ENCODE measurements at regions not wholly inside any gene's neighbourhood (a gene's known extent, or its start where the extent isn't known, plus 50 kb on each side); places are given as distances from the start of the nearest gene placed in this dataset.

DNA sequence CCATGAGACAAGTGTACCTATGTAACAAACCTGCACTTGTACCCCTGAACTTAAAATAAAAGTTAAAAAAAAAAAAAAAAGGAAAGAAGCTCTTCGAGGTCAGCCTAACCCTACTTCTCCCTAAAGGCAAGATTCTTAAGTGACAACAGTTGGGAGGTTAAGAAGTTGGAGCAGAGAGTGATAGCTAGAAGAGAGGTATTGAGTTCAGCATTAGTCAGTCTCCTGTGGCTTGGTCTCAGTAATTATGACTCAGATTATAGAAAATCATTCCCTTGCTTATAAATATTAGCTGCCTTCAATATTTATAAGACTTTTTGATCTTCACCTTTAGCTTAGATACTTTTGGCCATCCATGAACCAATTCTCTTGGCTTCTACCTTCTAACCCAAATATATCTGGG is 926.8 kb upstream of the SLC39A10 start:
- no peak for DNase-seq
- Histone ChIP-seq H4K20me1 (ENCODE audit: insufficient read depth) (no peaks in the 10 kb centered on the region), H3K27me3 (ENCODE audit: insufficient read depth) (no peaks in the 10 kb centered on the region), H3K4me2 (no peak overlapping the region), H3K9ac (no peak overlapping the region), H3K79me2 (ENCODE audit: insufficient read depth) (no peaks in the 10 kb centered on the region), H3F3A (replicated peaks; ENCODE audit: insufficient read depth) (no peaks in the 10 kb centered on the region), H3K27ac (ENCODE audit: low read depth in 2 of 2, low read length in 1 of 2) (no peak overlapping the region), H3K9me2 (no peaks in the 10 kb centered on the region), H3K36me3 (replicated peaks in 1 of 2; ENCODE audit: control insufficient read depth in 1 of 2, insufficient read depth in 2 of 2, low read length in 1 of 2) (no peaks in the 10 kb centered on the region), H3K4me3 (ENCODE audit: low read depth in 2 of 2, low read length in 1 of 2) (no peak overlapping the region), H3K4me1 (ENCODE audit: control insufficient read depth in 1 of 2, insufficient read depth in 2 of 2, low read depth in 1 of 2, low read length in 1 of 2) (no peaks in the 10 kb centered on the region; a peak in 1 of 4 replicates), H2AFZ (ENCODE audit: low read depth) (no peak overlapping the region), H3K9me3 (no peaks in the 10 kb centered on the region)
- CTCF ChIA-PET, result interaction anchor here (0.9 kb wide), 1 partner anchor 137 kb away, joined by 3 read pairs; no protein-coding TSS in a partner anchor
- POLR2A ChIA-PET, result no interaction called here
- no peak for TF ChIP-seq TEAD4 (IDR thresholded peaks at IDR 0.05; ENCODE audit: borderline replicate concordance, insufficient read depth)
- TF ChIP-seq RAD21 (IDR thresholded peaks at IDR 0.05; ENCODE audit: low read length), result no peak
- no peak for TF ChIP-seq RCOR1 (IDR thresholded peaks at IDR 0.05; ENCODE audit: low read length)
- TF ChIP-seq, protein P1, sequence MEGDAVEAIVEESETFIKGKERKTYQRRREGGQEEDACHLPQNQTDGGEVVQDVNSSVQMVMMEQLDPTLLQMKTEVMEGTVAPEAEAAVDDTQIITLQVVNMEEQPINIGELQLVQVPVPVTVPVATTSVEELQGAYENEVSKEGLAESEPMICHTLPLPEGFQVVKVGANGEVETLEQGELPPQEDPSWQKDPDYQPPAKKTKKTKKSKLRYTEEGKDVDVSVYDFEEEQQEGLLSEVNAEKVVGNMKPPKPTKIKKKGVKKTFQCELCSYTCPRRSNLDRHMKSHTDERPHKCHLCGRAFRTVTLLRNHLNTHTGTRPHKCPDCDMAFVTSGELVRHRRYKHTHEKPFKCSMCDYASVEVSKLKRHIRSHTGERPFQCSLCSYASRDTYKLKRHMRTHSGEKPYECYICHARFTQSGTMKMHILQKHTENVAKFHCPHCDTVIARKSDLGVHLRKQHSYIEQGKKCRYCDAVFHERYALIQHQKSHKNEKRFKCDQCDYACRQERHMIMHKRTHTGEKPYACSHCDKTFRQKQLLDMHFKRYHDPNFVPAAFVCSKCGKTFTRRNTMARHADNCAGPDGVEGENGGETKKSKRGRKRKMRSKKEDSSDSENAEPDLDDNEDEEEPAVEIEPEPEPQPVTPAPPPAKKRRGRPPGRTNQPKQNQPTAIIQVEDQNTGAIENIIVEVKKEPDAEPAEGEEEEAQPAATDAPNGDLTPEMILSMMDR (IDR thresholded peaks at IDR 0.05), result no peak
- no peak for TF ChIP-seq CHD2 (IDR thresholded peaks at IDR 0.05; ENCODE audit: low read length, partially characterized antibody)
- no peak for TF ChIP-seq GABPA (IDR thresholded peaks at IDR 0.05; ENCODE audit: low read depth)
- no peak for TF ChIP-seq NFIC (IDR thresholded peaks at IDR 0.05; ENCODE audit: borderline replicate concordance)
- TF ChIP-seq, protein P2, sequence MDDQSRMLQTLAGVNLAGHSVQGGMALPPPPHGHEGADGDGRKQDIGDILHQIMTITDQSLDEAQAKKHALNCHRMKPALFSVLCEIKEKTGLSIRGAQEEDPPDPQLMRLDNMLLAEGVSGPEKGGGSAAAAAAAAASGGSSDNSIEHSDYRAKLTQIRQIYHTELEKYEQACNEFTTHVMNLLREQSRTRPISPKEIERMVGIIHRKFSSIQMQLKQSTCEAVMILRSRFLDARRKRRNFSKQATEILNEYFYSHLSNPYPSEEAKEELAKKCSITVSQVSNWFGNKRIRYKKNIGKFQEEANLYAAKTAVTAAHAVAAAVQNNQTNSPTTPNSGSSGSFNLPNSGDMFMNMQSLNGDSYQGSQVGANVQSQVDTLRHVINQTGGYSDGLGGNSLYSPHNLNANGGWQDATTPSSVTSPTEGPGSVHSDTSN (IDR thresholded peaks at IDR 0.05), result no peak
- no peak for TF ChIP-seq FOXJ3 (CRISPR knock-in tag; IDR thresholded peaks at IDR 0.05)
- no peak for TF ChIP-seq NRF1 (IDR thresholded peaks at IDR 0.05; ENCODE audit: low read depth, low read length)
- no peak for TF ChIP-seq TCF12 (IDR thresholded peaks at IDR 0.05)
- 3% methylated on average over 1 of the region's 1 CpG for WGBS (ENCODE audit: low lambda C conversion rate)

DNA sequence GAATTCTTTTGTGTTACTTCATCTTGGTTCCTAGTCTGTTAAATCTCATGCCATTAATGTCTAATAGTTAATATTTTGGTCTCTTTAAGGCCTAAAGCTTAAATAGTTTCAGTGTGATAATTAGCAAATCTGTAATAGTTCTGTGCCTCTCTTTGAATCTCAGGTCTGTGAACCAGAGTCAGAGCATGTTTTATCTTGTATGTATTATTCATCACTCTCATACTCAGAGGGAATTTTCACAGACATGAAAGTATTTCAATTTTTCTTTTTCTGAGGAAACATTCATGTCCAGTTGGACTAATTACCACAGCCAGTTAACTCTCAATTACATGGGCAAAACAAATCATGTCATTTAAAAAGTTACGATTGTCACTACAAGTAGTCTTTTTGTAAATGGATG is 931.9 kb upstream of the SLC39A10 start:
- Histone ChIP-seq H3K4me3 (ENCODE audit: low read depth in 2 of 2, low read length in 1 of 2) (no peak overlapping the region), H3K4me1 (ENCODE audit: control insufficient read depth in 1 of 2, insufficient read depth in 2 of 2, low read depth in 1 of 2, low read length in 1 of 2) (no peaks in the 10 kb centered on the region; a peak in 1 of 4 replicates), H3K79me2 (ENCODE audit: insufficient read depth) (no peaks in the 10 kb centered on the region), H3K27me3 (ENCODE audit: insufficient read depth) (no peaks in the 10 kb centered on the region), H3K9me2 (no peaks in the 10 kb centered on the region), H3K9me3 (no peaks in the 10 kb centered on the region), H3K9ac (no peak overlapping the region), H3K36me3 (replicated peaks in 1 of 2; ENCODE audit: control insufficient read depth in 1 of 2, insufficient read depth in 2 of 2, low read length in 1 of 2) (no peaks in the 10 kb centered on the region), H3K27ac (ENCODE audit: low read depth in 2 of 2, low read length in 1 of 2) (no peak overlapping the region), H2AFZ (ENCODE audit: low read depth) (no peak overlapping the region), H4K20me1 (ENCODE audit: insufficient read depth) (no peaks in the 10 kb centered on the region), H3F3A (replicated peaks; ENCODE audit: insufficient read depth) (no peaks in the 10 kb centered on the region), H3K4me2 (no peak overlapping the region)
- POLR2A ChIA-PET, result no interaction called here
- WGBS (ENCODE audit: low lambda C conversion rate), result 12% methylated on average over 1 of the region's 1 CpG
- no peak for DNase-seq
- TF ChIP-seq FOSL2 (IDR thresholded peaks at IDR 0.05; ENCODE audit: borderline replicate concordance, low read depth) (no peak), NFIC (IDR thresholded peaks at IDR 0.05; ENCODE audit: borderline replicate concordance) (no peak), SMC3 (IDR thresholded peaks at IDR 0.05; ENCODE audit: low read depth, low read length) (no peak)
- CTCF ChIA-PET, result no interaction called here
